ENCODE measurements at regions not wholly inside any gene's neighbourhood (a gene's known extent, or its start where the extent isn't known, plus 50 kb on each side); places are given as distances from the start of the nearest gene placed in this dataset.

GRCh38 chr3:118408431-118408830, 626.2 kb downstream of the IGSF11 start:
- DNase-seq: no peak

- DNase-seq: no peak
These were observed 622.1 kb downstream of the IGSF11 start for GRCh38 chr3:118412503-118412902.

- DNase-seq: no peak
These were observed 609.3 kb downstream of the IGSF11 start for GRCh38 chr3:118425272-118425837.

- DNase-seq: no peak
These were observed 600.8 kb downstream of the IGSF11 start for GRCh38 chr3:118433825-118434224.

- DNase-seq: no peak
These were observed 598.7 kb downstream of the IGSF11 start for GRCh38 chr3:118435851-118436350.

GRCh38 chr3:118436697-118437262, 597.9 kb downstream of the IGSF11 start:
- no peak for DNase-seq

- no peak for DNase-seq
These were observed 589.6 kb downstream of the IGSF11 start for GRCh38 chr3:118445036-118445435.

GRCh38 chr3:118447339-118447738, 587.3 kb downstream of the IGSF11 start:
- no peak for DNase-seq

- DNase-seq: no peak
These were observed 567.8 kb downstream of the IGSF11 start for GRCh38 chr3:118466795-118467330.

- no peak for DNase-seq
These were observed 565.8 kb downstream of the IGSF11 start for GRCh38 chr3:118468801-118469200.

- no peak for DNase-seq
These were observed 562.1 kb downstream of the IGSF11 start for GRCh38 chr3:118472586-118472985.

GRCh38 chr3:118473343-118473742, 561.3 kb downstream of the IGSF11 start:
- no peak for DNase-seq

- DNase-seq: no peak
These were observed 557.6 kb downstream of the IGSF11 start for GRCh38 chr3:118476885-118477618.

- no peak for DNase-seq
These were observed 556.9 kb downstream of the IGSF11 start for GRCh38 chr3:118477768-118478167.

- DNase-seq: no peak
These were observed 555.9 kb downstream of the IGSF11 start for GRCh38 chr3:118478706-118479276.

GRCh38 chr3:118479376-118479775, 555.3 kb downstream of the IGSF11 start:
- DNase-seq: no peak

GRCh38 chr3:118480101-118480860, 554.4 kb downstream of the IGSF11 start:
- DNase-seq: no peak

GRCh38 chr3:118485693-118486092, 549.0 kb downstream of the IGSF11 start:
- no peak for DNase-seq

GRCh38 chr3:118487734-118488133, 546.9 kb downstream of the IGSF11 start:
- DNase-seq: no peak

GRCh38 chr3:118488732-118489131, 545.9 kb downstream of the IGSF11 start:
- DNase-seq: no peak

GRCh38 chr3:118495206-118495605, 539.4 kb downstream of the IGSF11 start:
- no peak for DNase-seq

- DNase-seq: no peak
These were observed 537.4 kb downstream of the IGSF11 start for GRCh38 chr3:118497274-118497673.

- peak; percentile 7 to 30 for DNase-seq
These were observed 533.5 kb downstream of the IGSF11 start for GRCh38 chr3:118501152-118501551.

Data from SW 1271 (cell line).